ENCODE measurements at regions not wholly inside any gene's neighbourhood (a gene's known extent, or its start where the extent isn't known, plus 50 kb on each side); places are given as distances from the start of the nearest gene placed in this dataset.

DNA sequence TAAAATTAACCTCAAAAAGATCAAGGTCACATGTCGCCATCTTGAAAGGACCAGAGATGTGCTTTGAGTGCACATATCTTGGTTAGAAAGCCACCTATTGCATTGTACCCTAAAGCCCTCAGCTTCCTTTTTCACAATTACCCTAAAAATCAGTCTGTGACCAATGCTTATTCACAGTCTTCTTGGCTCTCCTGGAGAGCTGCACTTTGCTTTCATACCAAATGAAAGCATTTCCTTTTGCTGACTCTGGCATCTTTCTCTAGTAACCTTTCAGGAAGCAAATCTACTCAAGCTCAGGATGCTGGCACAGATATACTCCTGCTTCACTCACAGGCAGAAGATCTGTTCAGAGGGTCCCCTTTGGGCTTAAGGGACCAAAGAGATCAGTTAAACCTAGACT is 160.7 kb upstream of the PUM3 start:
- no peak for DNase-seq
- H3K4me1 ChIP-seq (ENCODE audit: control insufficient read depth, insufficient read depth, low read depth, low read length), result no peaks in the 10 kb centered on the region
- peaks cover 4 to 14% of the 10 kb centered on the region in 2 experiments for H3K27me3 ChIP-seq (ENCODE audit: control insufficient read depth in 1 of 2, insufficient read depth in 1 of 2, low read length in 2 of 2)
- H3K27ac ChIP-seq (ENCODE audit: low read length, poor library complexity, severe bottlenecking), result no peak overlapping the region
- no peak overlapping the region for H4K8ac ChIP-seq (ENCODE audit: low read length)
- H3K79me1 ChIP-seq (replicated peaks; ENCODE audit: low read length, poor library complexity, severe bottlenecking), result no peaks in the 10 kb centered on the region
- H3K4ac ChIP-seq (ENCODE audit: low read depth in 1 of 2, low read length in 2 of 2), result no peak overlapping the region
- H3K18ac ChIP-seq (ENCODE audit: low read depth in 1 of 2, low read length in 2 of 2), result no peak overlapping the region
- H3K14ac ChIP-seq (ENCODE audit: low read length in 2 of 2), result no peak overlapping the region
- no peak overlapping the region for H2BK120ac ChIP-seq (ENCODE audit: low read depth, low read length)
- H2BK15ac ChIP-seq (ENCODE audit: low read depth, poor library complexity, severe bottlenecking), result no peak overlapping the region
- WGBS, result 98% methylated on average over 1 of the region's 1 CpG
- no peak overlapping the region for H2AK5ac ChIP-seq (ENCODE audit: low read length, severe bottlenecking)
- no peak overlapping the region for H3K4me2 ChIP-seq (ENCODE audit: low read length, poor library complexity, severe bottlenecking)
- no peak overlapping the region for H3K23ac ChIP-seq (ENCODE audit: low read length in 2 of 2)
- H2BK5ac ChIP-seq (ENCODE audit: low read depth, low read length, poor library complexity, severe bottlenecking), result no peak overlapping the region
- no peak overlapping the region for H3K4me3 ChIP-seq (ENCODE audit: insufficient read depth in 1 of 2, low read depth in 1 of 2, low read length in 2 of 2)
- H4K91ac ChIP-seq (ENCODE audit: low read length), result no peak overlapping the region
- no peak overlapping the region for H2BK12ac ChIP-seq (ENCODE audit: low read length in 2 of 2)
- no peak overlapping the region for H2AFZ ChIP-seq (ENCODE audit: low read depth, low read length)
- no peaks in the 10 kb centered on the region for H3K36me3 ChIP-seq (ENCODE audit: control insufficient read depth in 1 of 2, insufficient read depth in 2 of 2, low read depth in 1 of 2, low read length in 2 of 2)
- H3K9me3 ChIP-seq (ENCODE audit: control insufficient read depth, low read length), result no peaks in the 10 kb centered on the region
- no peak overlapping the region for H3K9ac ChIP-seq (ENCODE audit: low read length)

DNA sequence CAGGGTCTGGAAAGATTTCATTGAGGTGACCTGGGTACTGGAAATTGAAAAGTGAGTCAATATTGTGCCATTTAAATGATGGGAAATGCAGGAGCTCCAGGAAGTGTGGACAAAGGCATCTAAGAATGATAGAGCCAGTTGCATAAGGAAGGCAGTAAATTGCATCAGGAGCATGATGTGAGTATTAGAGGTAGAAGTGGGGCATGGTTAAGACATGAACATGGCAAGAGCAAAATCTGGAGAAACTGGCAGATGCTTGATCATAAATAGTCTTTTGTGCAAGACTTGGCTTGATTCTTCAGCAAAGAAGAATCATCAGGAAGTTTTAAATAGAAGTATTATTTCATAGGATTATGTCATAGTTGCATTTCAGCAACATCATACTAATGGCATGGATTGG is 157.4 kb upstream of the PUM3 start:
- Histone ChIP-seq H3K9ac (ENCODE audit: low read length) (no peak overlapping the region), H3K23ac (ENCODE audit: low read length in 2 of 2) (no peak overlapping the region), H4K91ac (ENCODE audit: low read length) (no peak overlapping the region), H3K27ac (ENCODE audit: low read length, poor library complexity, severe bottlenecking) (no peak overlapping the region), H3K79me1 (replicated peaks; ENCODE audit: low read length, poor library complexity, severe bottlenecking) (no peaks in the 10 kb centered on the region), H4K8ac (ENCODE audit: low read length) (no peak overlapping the region), H2BK12ac (ENCODE audit: low read length in 2 of 2) (no peak overlapping the region), H2BK5ac (ENCODE audit: low read depth, low read length, poor library complexity, severe bottlenecking) (no peak overlapping the region), H3K4me3 (ENCODE audit: insufficient read depth in 1 of 2, low read depth in 1 of 2, low read length in 2 of 2) (no peak overlapping the region), H2AK5ac (ENCODE audit: low read length, severe bottlenecking) (no peak overlapping the region), H3K18ac (ENCODE audit: low read depth in 1 of 2, low read length in 2 of 2) (no peak overlapping the region), H3K4me1 (ENCODE audit: control insufficient read depth, insufficient read depth, low read depth, low read length) (no peaks in the 10 kb centered on the region), H3K4ac (ENCODE audit: low read depth in 1 of 2, low read length in 2 of 2) (no peak overlapping the region), H3K36me3 (ENCODE audit: control insufficient read depth in 1 of 2, insufficient read depth in 2 of 2, low read depth in 1 of 2, low read length in 2 of 2) (no peaks in the 10 kb centered on the region), H2AFZ (ENCODE audit: low read depth, low read length) (no peak overlapping the region), H2BK120ac (ENCODE audit: low read depth, low read length) (no peak overlapping the region), H3K27me3 (ENCODE audit: control insufficient read depth in 1 of 2, insufficient read depth in 1 of 2, low read length in 2 of 2) (peaks cover 4 to 8% of the 10 kb centered on the region in 2 experiments), H3K4me2 (ENCODE audit: low read length, poor library complexity, severe bottlenecking) (no peak overlapping the region), H3K14ac (ENCODE audit: low read length in 2 of 2) (no peak overlapping the region), H2BK15ac (ENCODE audit: low read depth, poor library complexity, severe bottlenecking) (no peak overlapping the region), H3K9me3 (ENCODE audit: control insufficient read depth, low read length) (no peaks in the 10 kb centered on the region)
- DNase-seq, result no peak

DNA sequence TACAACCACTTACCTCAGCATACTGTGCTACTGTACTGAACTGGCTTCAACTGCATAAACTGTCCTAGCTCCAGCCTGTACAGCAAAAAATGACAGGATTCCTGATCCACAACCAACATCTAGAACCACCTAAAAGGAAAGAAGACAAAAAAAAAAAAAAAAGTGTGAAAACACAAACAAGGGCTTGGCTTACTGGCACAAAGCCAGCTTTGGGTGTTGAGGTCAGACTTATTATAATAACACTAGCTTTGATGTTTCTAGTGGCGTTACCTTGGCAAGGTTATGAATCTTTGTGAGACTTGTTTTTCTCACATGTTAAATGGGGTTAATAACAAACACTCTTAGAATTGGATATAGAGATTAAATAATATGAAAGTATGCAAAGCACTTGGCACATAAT is 148.5 kb upstream of the PUM3 start:
- Histone ChIP-seq H3K9me3 (ENCODE audit: control insufficient read depth, low read length) (no peaks in the 10 kb centered on the region), H4K8ac (ENCODE audit: low read length) (no peak overlapping the region), H3K23ac (ENCODE audit: low read length in 2 of 2) (no peak overlapping the region), H3K79me1 (replicated peaks; ENCODE audit: low read length, poor library complexity, severe bottlenecking) (no peaks in the 10 kb centered on the region), H2AFZ (ENCODE audit: low read depth, low read length) (no peak overlapping the region), H3K27ac (ENCODE audit: low read length, poor library complexity, severe bottlenecking) (no peak overlapping the region), H2BK12ac (ENCODE audit: low read length in 2 of 2) (no peak overlapping the region), H3K4me2 (ENCODE audit: low read length, poor library complexity, severe bottlenecking) (no peak overlapping the region), H3K4me1 (ENCODE audit: control insufficient read depth, insufficient read depth, low read depth, low read length) (no peaks in the 10 kb centered on the region), H3K4me3 (ENCODE audit: insufficient read depth in 1 of 2, low read depth in 1 of 2, low read length in 2 of 2) (no peak overlapping the region), H3K4ac (ENCODE audit: low read depth in 1 of 2, low read length in 2 of 2) (no peak overlapping the region), H3K14ac (ENCODE audit: low read length in 2 of 2) (no peak overlapping the region), H4K91ac (ENCODE audit: low read length) (no peak overlapping the region), H3K27me3 (ENCODE audit: control insufficient read depth in 1 of 2, insufficient read depth in 1 of 2, low read length in 2 of 2) (peaks cover 0 to 5% of the 10 kb centered on the region in 2 experiments), H3K36me3 (ENCODE audit: control insufficient read depth in 1 of 2, insufficient read depth in 2 of 2, low read depth in 1 of 2, low read length in 2 of 2) (no peaks in the 10 kb centered on the region), H2AK5ac (ENCODE audit: low read length, severe bottlenecking) (no peak overlapping the region), H2BK5ac (ENCODE audit: low read depth, low read length, poor library complexity, severe bottlenecking) (no peak overlapping the region), H3K9ac (ENCODE audit: low read length) (no peak overlapping the region), H2BK120ac (ENCODE audit: low read depth, low read length) (no peak overlapping the region), H2BK15ac (ENCODE audit: low read depth, poor library complexity, severe bottlenecking) (no peak overlapping the region), H3K18ac (ENCODE audit: low read depth in 1 of 2, low read length in 2 of 2) (no peak overlapping the region)
- DNase-seq, result no peak
- WGBS, result no CpG with 5 or more reads among the region's 1 CpG

DNA sequence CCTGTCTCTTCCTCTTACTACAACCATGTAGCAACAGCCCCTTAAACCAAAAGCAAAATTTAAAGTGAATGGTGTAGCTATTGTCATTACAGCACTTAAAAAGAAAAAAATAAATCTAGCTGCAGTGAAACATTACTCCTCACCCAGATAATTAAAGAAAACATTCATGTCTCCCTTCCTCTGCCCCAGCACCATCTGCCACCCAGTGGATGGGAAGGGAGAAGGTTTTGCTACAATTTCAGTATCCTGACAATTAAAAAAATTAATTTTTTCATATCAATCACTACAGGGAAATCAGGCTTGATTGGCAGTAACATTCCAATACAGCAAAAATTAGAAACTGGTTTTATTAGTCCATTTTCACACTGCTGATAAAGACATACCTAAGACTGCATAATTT is 147.4 kb upstream of the PUM3 start:
- H3K36me3 ChIP-seq (ENCODE audit: control insufficient read depth in 1 of 2, insufficient read depth in 2 of 2, low read depth in 1 of 2, low read length in 2 of 2), result no peaks in the 10 kb centered on the region
- no peak overlapping the region for H3K9ac ChIP-seq (ENCODE audit: low read length)
- no peaks in the 10 kb centered on the region for H3K9me3 ChIP-seq (ENCODE audit: control insufficient read depth, low read length)
- H3K4me2 ChIP-seq (ENCODE audit: low read length, poor library complexity, severe bottlenecking), result no peak overlapping the region
- no peaks in the 10 kb centered on the region for H3K4me1 ChIP-seq (ENCODE audit: control insufficient read depth, insufficient read depth, low read depth, low read length)
- H4K8ac ChIP-seq (ENCODE audit: low read length), result no peak overlapping the region
- DNase-seq, result no peak
- H3K4me3 ChIP-seq (ENCODE audit: insufficient read depth in 1 of 2, low read depth in 1 of 2, low read length in 2 of 2), result no peak overlapping the region
- H2AFZ ChIP-seq (ENCODE audit: low read depth, low read length), result no peak overlapping the region
- H2BK120ac ChIP-seq (ENCODE audit: low read depth, low read length), result no peak overlapping the region
- H3K14ac ChIP-seq (ENCODE audit: low read length in 2 of 2), result no peak overlapping the region
- H4K91ac ChIP-seq (ENCODE audit: low read length), result no peak overlapping the region
- no peak overlapping the region for H2BK5ac ChIP-seq (ENCODE audit: low read depth, low read length, poor library complexity, severe bottlenecking)
- peaks cover 0 to 5% of the 10 kb centered on the region in 2 experiments for H3K27me3 ChIP-seq (ENCODE audit: control insufficient read depth in 1 of 2, insufficient read depth in 1 of 2, low read length in 2 of 2)
- no peak overlapping the region for H2AK5ac ChIP-seq (ENCODE audit: low read length, severe bottlenecking)
- H3K79me1 ChIP-seq (replicated peaks; ENCODE audit: low read length, poor library complexity, severe bottlenecking), result no peaks in the 10 kb centered on the region
- no peak overlapping the region for H3K4ac ChIP-seq (ENCODE audit: low read depth in 1 of 2, low read length in 2 of 2)
- H2BK15ac ChIP-seq (ENCODE audit: low read depth, poor library complexity, severe bottlenecking), result no peak overlapping the region
- H2BK12ac ChIP-seq (ENCODE audit: low read length in 2 of 2), result no peak overlapping the region
- H3K27ac ChIP-seq (ENCODE audit: low read length, poor library complexity, severe bottlenecking), result no peak overlapping the region
- H3K23ac ChIP-seq (ENCODE audit: low read length in 2 of 2), result no peak overlapping the region
- no peak overlapping the region for H3K18ac ChIP-seq (ENCODE audit: low read depth in 1 of 2, low read length in 2 of 2)
